ENCODE measurements at regions not wholly inside any gene's neighbourhood (a gene's known extent, or its start where the extent isn't known, plus 50 kb on each side); places are given as distances from the start of the nearest gene placed in this dataset.
A peak's percentile ranks its signal among the peaks of the same experiment; 100 is the strongest.

GRCh38 chr9:87071473-87071872 lies 124.2 kb upstream of the GAS1 start:
- no peak for TF ChIP-seq CTCF (IDR thresholded peaks at IDR 0.05; ENCODE audit: control insufficient read depth, extremely low read depth, insufficient read depth)
- no peak for DNase-seq (ENCODE audit: low read depth)
- no peak overlapping the region for H3K4me3 ChIP-seq (ENCODE audit: low read depth, low read length)

GRCh38 chr9:87073692-87074091 lies 126.4 kb upstream of the GAS1 start:
- H3K4me3 ChIP-seq (ENCODE audit: low read depth, low read length): no peak overlapping the region
- TF ChIP-seq CTCF (IDR thresholded peaks at IDR 0.05; ENCODE audit: control insufficient read depth, extremely low read depth, insufficient read depth): no peak
- no peak for DNase-seq (ENCODE audit: low read depth)

GRCh38 chr9:87075537-87075936 lies 128.2 kb upstream of the GAS1 start:
- no peak overlapping the region for H3K4me3 ChIP-seq (ENCODE audit: low read depth, low read length)
- no peak for TF ChIP-seq CTCF (IDR thresholded peaks at IDR 0.05; ENCODE audit: control insufficient read depth, extremely low read depth, insufficient read depth)
- no peak for DNase-seq (ENCODE audit: low read depth)

- H3K4me3 ChIP-seq (ENCODE audit: low read depth, low read length): no peak overlapping the region
- DNase-seq (ENCODE audit: low read depth): no peak
Observed at GRCh38 chr9:87076825-87077224, 129.5 kb upstream of the GAS1 start.

GRCh38 chr9:87077986-87078385 lies 130.7 kb upstream of the GAS1 start:
- DNase-seq (ENCODE audit: low read depth): no peak
- TF ChIP-seq CTCF (IDR thresholded peaks at IDR 0.05; ENCODE audit: control insufficient read depth, extremely low read depth, insufficient read depth): no peak
- H3K4me3 ChIP-seq (ENCODE audit: low read depth, low read length): no peak overlapping the region

More at GRCh38 chr9:87076825-87077224, 129.5 kb upstream of the GAS1 start:
- no peak for TF ChIP-seq CTCF (IDR thresholded peaks at IDR 0.05; ENCODE audit: control insufficient read depth, extremely low read depth, insufficient read depth)

GRCh38 chr9:87080512-87081264 lies 133.4 kb upstream of the GAS1 start:
- peak; percentile 21 for DNase-seq (ENCODE audit: low read depth)
- H3K4me3 ChIP-seq (ENCODE audit: low read depth, low read length): no peak overlapping the region
- TF ChIP-seq CTCF (IDR thresholded peaks at IDR 0.05; ENCODE audit: control insufficient read depth, extremely low read depth, insufficient read depth): peak; percentile 45

GRCh38 chr9:87081503-87081902 lies 134.2 kb upstream of the GAS1 start:
- TF ChIP-seq CTCF (IDR thresholded peaks at IDR 0.05; ENCODE audit: control insufficient read depth, extremely low read depth, insufficient read depth): no peak

More at GRCh38 chr9:87081503-87081902, 134.2 kb upstream of the GAS1 start:
- no peak overlapping the region for H3K4me3 ChIP-seq (ENCODE audit: low read depth, low read length)
- DNase-seq (ENCODE audit: low read depth): no peak
